Amniotic epithelial cell (primary cell): ENCODE measurements at regions not wholly inside any gene's neighbourhood (a gene's known extent, or its start where the extent isn't known, plus 50 kb on each side); places are given as distances from the start of the nearest gene placed in this dataset.

ENCODE experiments used
- DNase-seq: peaks from one replicate; pipeline ENCODE4 v3.0.0-alpha.2; 2010; ENCODE audit warnings: low read depth

- DNase-seq = peak; percentile 61
Observed at GRCh38 chr3:167958141-167958540, 137.6 kb downstream of the GOLIM4 start.

GRCh38 chr3:167952969-167953368 is 142.8 kb downstream of the GOLIM4 start:
- DNase-seq = no peak

GRCh38 chr3:167950212-167950611 is 145.5 kb downstream of the GOLIM4 start:
- no peak for DNase-seq

GRCh38 chr3:167941234-167941995 is 154.3 kb downstream of the GOLIM4 start:
- DNase-seq = peak; percentile 98

- DNase-seq = peak; percentile 14
Observed at GRCh38 chr3:167940241-167940640, 155.5 kb downstream of the GOLIM4 start.

GRCh38 chr3:167938516-167938915 is 157.2 kb downstream of the GOLIM4 start:
- no peak for DNase-seq

- DNase-seq = no peak
Observed at GRCh38 chr3:167936019-167936418, 159.7 kb downstream of the GOLIM4 start.

GRCh38 chr3:167930453-167930852 is 165.3 kb downstream of the GOLIM4 start:
- no peak for DNase-seq

GRCh38 chr3:167929968-167930367 is 165.8 kb downstream of the GOLIM4 start:
- DNase-seq = peak; percentile 9

GRCh38 chr3:167928381-167928780 is 167.3 kb downstream of the GOLIM4 start:
- DNase-seq = no peak

- no peak for DNase-seq
Observed at GRCh38 chr3:167920747-167921146, 175.0 kb downstream of the GOLIM4 start.

GRCh38 chr3:167919590-167919989 is 176.1 kb downstream of the GOLIM4 start:
- DNase-seq = no peak

GRCh38 chr3:167918686-167919085 is 177.0 kb downstream of the GOLIM4 start:
- no peak for DNase-seq

- no peak for DNase-seq
Observed at GRCh38 chr3:167918008-167918596, 177.6 kb downstream of the GOLIM4 start.

GRCh38 chr3:167913219-167913835 is 177.8 kb downstream of the SERPINI1 start:
- DNase-seq = peak; percentile 80

GRCh38 chr3:167909952-167910351 is 174.4 kb downstream of the SERPINI1 start:
- no peak for DNase-seq

GRCh38 chr3:167909504-167909896 is 174.0 kb downstream of the SERPINI1 start:
- no peak for DNase-seq

- no peak for DNase-seq
Observed at GRCh38 chr3:167908746-167909503, 173.4 kb downstream of the SERPINI1 start.

- DNase-seq = no peak
Observed at GRCh38 chr3:167908221-167908620, 172.7 kb downstream of the SERPINI1 start.

- DNase-seq = peak; percentile 33
Observed at GRCh38 chr3:167901138-167901537, 165.6 kb downstream of the SERPINI1 start.

- DNase-seq = no peak
Observed at GRCh38 chr3:167899093-167899492, 163.6 kb downstream of the SERPINI1 start.

- DNase-seq = no peak
Observed at GRCh38 chr3:167898091-167898490, 162.6 kb downstream of the SERPINI1 start.

GRCh38 chr3:167895684-167896083 is 160.2 kb downstream of the SERPINI1 start:
- DNase-seq = no peak
